RWPE1 (cell line): ENCODE measurements at regions not wholly inside any gene's neighbourhood (a gene's known extent, or its start where the extent isn't known, plus 50 kb on each side); places are given as distances from the start of the nearest gene placed in this dataset.

ENCODE experiments used
- CTCF ChIA-PET: fragments of 350-600 bp; sonication (Branson Sonifier 250); formaldehyde crosslinking; extraction: SDS; loops from one replicate; lab custom pipeline; 2021; lab: Yijun Ruan, JAX
- POLR2A ChIA-PET: fragments of 400-600 bp; formaldehyde crosslinking; extraction: SDS; loops from one replicate; lab custom pipeline; 2020; ENCODE audit warnings: antibody characterized with exemption; ENCODE audit not compliant: low non-redundant PET; lab: Yijun Ruan, JAX
- DNase-seq: peaks from one replicate; pipeline ENCODE4 v3.0.0; 2012; ENCODE audit warnings: low spot score
- H3K27ac ChIP-seq: fragments of 450-650 bp; 2 replicates; pipeline ENCODE4 v1.5.1; 2017
- TF ChIP-seq, protein P1 (sequence below): fragments of 450-650 bp; conservative IDR thresholded peaks from 2 replicates; pipeline ENCODE4 v1.5.1; 2017; ENCODE audit warnings: low read depth, mild to moderate bottlenecking

DNA sequence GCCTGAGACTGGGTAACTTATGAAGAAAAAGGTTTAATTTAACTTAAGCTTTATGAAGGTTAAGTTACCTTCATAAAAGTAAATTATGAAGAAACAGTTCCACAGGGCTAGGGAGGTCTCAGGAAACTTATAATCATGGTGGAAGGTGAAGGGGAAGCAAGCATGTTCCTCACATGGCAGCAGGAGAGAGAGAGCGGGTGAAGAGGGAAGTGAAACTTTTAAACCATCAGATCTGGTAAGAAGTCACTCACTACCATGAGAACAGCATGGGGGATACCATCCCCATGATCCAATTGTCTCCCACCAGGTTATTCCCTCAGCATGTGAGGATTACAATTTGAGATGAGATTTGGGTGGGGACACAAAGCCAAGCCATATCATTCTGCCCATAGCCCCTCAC is 944.7 kb upstream of the NDST4 start:
- POLR2A ChIA-PET, result no interaction called here
- CTCF ChIA-PET, result no interaction called here
- DNase-seq, result no peak

GRCh38 chr4:116055857-116056827 is 942.7 kb upstream of the NDST4 start:
- TF ChIP-seq, protein P1, sequence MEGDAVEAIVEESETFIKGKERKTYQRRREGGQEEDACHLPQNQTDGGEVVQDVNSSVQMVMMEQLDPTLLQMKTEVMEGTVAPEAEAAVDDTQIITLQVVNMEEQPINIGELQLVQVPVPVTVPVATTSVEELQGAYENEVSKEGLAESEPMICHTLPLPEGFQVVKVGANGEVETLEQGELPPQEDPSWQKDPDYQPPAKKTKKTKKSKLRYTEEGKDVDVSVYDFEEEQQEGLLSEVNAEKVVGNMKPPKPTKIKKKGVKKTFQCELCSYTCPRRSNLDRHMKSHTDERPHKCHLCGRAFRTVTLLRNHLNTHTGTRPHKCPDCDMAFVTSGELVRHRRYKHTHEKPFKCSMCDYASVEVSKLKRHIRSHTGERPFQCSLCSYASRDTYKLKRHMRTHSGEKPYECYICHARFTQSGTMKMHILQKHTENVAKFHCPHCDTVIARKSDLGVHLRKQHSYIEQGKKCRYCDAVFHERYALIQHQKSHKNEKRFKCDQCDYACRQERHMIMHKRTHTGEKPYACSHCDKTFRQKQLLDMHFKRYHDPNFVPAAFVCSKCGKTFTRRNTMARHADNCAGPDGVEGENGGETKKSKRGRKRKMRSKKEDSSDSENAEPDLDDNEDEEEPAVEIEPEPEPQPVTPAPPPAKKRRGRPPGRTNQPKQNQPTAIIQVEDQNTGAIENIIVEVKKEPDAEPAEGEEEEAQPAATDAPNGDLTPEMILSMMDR, result peak; percentile 35; the same call in 1 of the 2 replicates
- H3K27ac ChIP-seq, result no peak overlapping the region
- ChIA-PET CTCF (interaction anchor here (0.7 kb wide), 1 partner anchor 146 kb away, joined by 3 read pairs; no protein-coding TSS in a partner anchor), POLR2A (no interaction called here)
- DNase-seq, result no peak

More for the DNA sequence above, 944.7 kb upstream of the NDST4 start:
- H3K27ac ChIP-seq, result no peak overlapping the region
- TF ChIP-seq, protein P1, result no peak

GRCh38 chr4:116027311-116027710 is 913.9 kb upstream of the NDST4 start:
- DNase-seq, result no peak
- POLR2A ChIA-PET, result no interaction called here
- CTCF ChIA-PET, result no interaction called here
- TF ChIP-seq, protein P1, result no peak
- H3K27ac ChIP-seq, result no peak overlapping the region

DNA sequence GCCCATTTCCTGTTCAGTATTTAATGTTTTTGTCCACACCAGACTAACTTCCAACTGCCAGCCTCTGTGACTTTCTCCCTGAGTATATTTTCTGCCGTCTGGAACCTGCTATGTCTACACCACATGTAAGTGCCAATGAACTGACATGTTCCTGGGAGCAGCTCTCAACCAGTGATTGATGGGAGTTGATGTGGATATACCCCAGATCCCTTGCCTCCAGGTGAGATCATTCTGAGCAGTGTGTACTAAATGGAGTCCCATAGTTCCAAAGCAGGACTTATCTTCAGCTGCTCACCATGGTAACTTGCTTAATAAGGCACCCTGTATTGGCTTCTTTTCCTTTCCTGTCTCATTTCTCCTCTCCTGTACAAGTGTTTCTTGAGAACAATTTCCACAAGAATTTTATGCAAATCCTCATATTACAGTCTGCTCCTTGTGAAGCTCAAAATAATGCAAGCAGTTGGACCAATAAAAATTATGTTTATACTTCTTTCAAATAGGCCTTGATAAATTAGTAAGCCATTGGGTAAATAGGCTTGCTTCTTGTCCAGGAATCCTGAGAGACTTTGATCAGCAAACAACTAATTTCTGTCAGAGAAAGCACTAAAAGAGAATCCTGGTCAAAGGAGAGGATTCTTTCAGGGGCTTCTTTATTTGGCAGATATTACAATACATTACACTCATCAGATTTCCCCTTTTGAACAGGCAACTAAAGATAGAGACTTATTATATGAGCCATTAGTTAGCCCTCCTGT is 911.7 kb upstream of the NDST4 start:
- CTCF ChIA-PET, result no interaction called here
- POLR2A ChIA-PET, result no interaction called here
- TF ChIP-seq, protein P1, result no peak
- no peak for DNase-seq
- no peak overlapping the region for H3K27ac ChIP-seq

DNA sequence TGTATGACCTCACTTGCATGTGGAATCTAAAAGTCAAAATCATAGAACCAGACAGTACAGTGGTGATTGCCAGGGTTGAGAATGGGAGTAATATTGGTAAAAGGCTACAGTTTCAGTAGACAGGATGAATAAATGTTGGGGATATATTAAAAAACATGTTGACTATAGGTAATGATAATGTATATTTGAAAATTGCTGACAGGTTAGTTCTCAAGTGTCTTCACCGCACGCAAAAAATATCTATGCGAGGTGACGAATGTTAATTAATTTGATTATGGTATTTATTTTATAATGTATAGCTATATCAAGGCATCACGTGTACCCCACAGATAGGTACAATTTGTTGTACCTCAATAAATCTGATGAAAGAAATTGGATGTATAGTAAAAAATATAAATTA is 909.6 kb upstream of the NDST4 start:
- DNase-seq, result no peak
- ChIA-PET POLR2A (no interaction called here), CTCF (no interaction called here)
- TF ChIP-seq, protein P1, result no peak
- H3K27ac ChIP-seq, result no peak overlapping the region

GRCh38 chr4:116020141-116020722 is 906.8 kb upstream of the NDST4 start:
- TF ChIP-seq, protein P1, result no peak
- ChIA-PET CTCF (no interaction called here), POLR2A (no interaction called here)
- DNase-seq, result no peak
- H3K27ac ChIP-seq, result no peak overlapping the region
